ENCODE measurements at regions not wholly inside any gene's neighbourhood (a gene's known extent, or its start where the extent isn't known, plus 50 kb on each side); places are given as distances from the start of the nearest gene placed in this dataset.

DNA sequence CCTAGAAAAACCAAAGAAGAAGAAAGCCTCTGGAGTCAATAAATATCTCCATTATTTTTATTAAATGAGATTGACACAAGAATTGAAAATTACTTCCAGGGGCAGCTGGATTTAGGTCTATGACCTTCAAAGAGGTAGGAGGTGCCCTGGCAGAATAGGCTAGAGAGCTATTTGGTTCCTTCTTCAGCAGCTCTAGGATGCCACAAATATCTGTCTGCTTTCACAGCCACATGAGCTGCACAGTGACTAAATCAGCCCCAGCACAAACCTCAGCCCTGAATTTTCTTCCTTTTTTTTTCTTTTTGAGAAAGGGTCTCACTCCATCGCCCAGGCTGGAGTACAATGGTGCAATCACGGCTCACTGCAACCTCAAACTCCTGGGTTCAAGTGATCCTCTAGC is 223.5 kb downstream of the ABHD5 start:
- Histone ChIP-seq H3K79me2 (ENCODE audit: insufficient read depth, low read length) (no peaks in the 10 kb centered on the region), H3T11ph (ENCODE audit: low read length) (no peak overlapping the region), H3K14ac (ENCODE audit: insufficient read depth, low read length) (no peak overlapping the region), H4K91ac (ENCODE audit: insufficient read length, low read depth, low read length) (no peak overlapping the region), H2BK12ac (ENCODE audit: insufficient read length, low read depth, low read length) (no peak overlapping the region), H4K5ac (ENCODE audit: insufficient read length, low read depth, low read length) (no peak overlapping the region), H3K9ac (ENCODE audit: extremely low read depth, insufficient read length, low read length) (no peak overlapping the region), H4K8ac (replicated peaks; ENCODE audit: insufficient read length, low read depth, low read length) (no peak overlapping the region), H3K27ac (ENCODE audit: insufficient read length, low read depth, low read length) (no peak overlapping the region), H2AK5ac (ENCODE audit: insufficient read length, low read length) (no peak overlapping the region), H3K23me2 (ENCODE audit: insufficient read length, low read depth, low read length, poor library complexity, severe bottlenecking) (no peaks in the 10 kb centered on the region), H4K20me1 (ENCODE audit: control insufficient read depth, insufficient read depth, insufficient read length) (no peaks in the 10 kb centered on the region), H3K79me1 (ENCODE audit: insufficient read depth, low read depth, low read length, poor library complexity, severe bottlenecking) (no peaks in the 10 kb centered on the region), H3K4ac (ENCODE audit: low read depth, low read length) (no peak overlapping the region), H2BK20ac (ENCODE audit: low read depth, low read length, poor library complexity, severe bottlenecking) (no peak overlapping the region), H2BK5ac (ENCODE audit: insufficient read length, low read length) (no peak overlapping the region), H2BK120ac (ENCODE audit: low read depth, low read length, poor library complexity, severe bottlenecking) (no peak overlapping the region), H3K18ac (ENCODE audit: insufficient read length, low read depth, low read length) (no peak overlapping the region), H2AFZ (ENCODE audit: low read length) (no peak overlapping the region), H3K23ac (ENCODE audit: insufficient read length, low read depth, low read length) (no peak overlapping the region), H3K4me1 (ENCODE audit: insufficient read depth, low read length) (no peaks in the 10 kb centered on the region; the same call in none of the 2 replicates), H3K27me3 (ENCODE audit: insufficient read depth, low read length) (no peaks in the 10 kb centered on the region; the same call in 1 of the 2 replicates), H3K9me3 (ENCODE audit: control insufficient read depth, low read depth, low read length) (no peaks in the 10 kb centered on the region), H3K4me2 (ENCODE audit: insufficient read depth, insufficient read length, low read length) (no peak overlapping the region), H3K56ac (ENCODE audit: insufficient read length, low read depth, low read length) (no peak overlapping the region), H2BK15ac (ENCODE audit: low read depth, low read length) (no peak overlapping the region)
- peaks cover 0 to 2% of the 10 kb centered on the region in 2 experiments; a peak in 1 of 5 replicates for H3K9me3 Mint-ChIP-seq
- no peaks in the 10 kb centered on the region; a peak in 1 of 7 replicates for H3K36me3 Mint-ChIP-seq (ENCODE audit: insufficient read depth in 1 of 3, low read depth in 3 of 3)
- no peak overlapping the region for H3K4me3 Mint-ChIP-seq
- WGBS (ENCODE audit: extremely low coverage, insufficient read length, low lambda C conversion rate): no CpG with 5 or more reads among the region's 2 CpGs
- no peak for DNase-seq
- TF ChIP-seq, protein P1, sequence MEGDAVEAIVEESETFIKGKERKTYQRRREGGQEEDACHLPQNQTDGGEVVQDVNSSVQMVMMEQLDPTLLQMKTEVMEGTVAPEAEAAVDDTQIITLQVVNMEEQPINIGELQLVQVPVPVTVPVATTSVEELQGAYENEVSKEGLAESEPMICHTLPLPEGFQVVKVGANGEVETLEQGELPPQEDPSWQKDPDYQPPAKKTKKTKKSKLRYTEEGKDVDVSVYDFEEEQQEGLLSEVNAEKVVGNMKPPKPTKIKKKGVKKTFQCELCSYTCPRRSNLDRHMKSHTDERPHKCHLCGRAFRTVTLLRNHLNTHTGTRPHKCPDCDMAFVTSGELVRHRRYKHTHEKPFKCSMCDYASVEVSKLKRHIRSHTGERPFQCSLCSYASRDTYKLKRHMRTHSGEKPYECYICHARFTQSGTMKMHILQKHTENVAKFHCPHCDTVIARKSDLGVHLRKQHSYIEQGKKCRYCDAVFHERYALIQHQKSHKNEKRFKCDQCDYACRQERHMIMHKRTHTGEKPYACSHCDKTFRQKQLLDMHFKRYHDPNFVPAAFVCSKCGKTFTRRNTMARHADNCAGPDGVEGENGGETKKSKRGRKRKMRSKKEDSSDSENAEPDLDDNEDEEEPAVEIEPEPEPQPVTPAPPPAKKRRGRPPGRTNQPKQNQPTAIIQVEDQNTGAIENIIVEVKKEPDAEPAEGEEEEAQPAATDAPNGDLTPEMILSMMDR (conservative IDR thresholded peaks at IDR 0.05): no peak
- peaks cover 3 to 5% of the 10 kb centered on the region in 2 experiments; a peak in 1 of 4 replicates for H3K4me1 Mint-ChIP-seq
- no peak overlapping the region for H3K27ac Mint-ChIP-seq
- H3K27me3 Mint-ChIP-seq (ENCODE audit: low read depth): peaks cover 2% of the 10 kb centered on the region; the same call in 1 of the 2 replicates

All from H9 (cell line).